ENCODE measurements at regions not wholly inside any gene's neighbourhood (a gene's known extent, or its start where the extent isn't known, plus 50 kb on each side); places are given as distances from the start of the nearest gene placed in this dataset.

- TF ChIP-seq POLR2A (IDR thresholded peaks at IDR 0.05; ENCODE audit: low read depth, low read length): no peak
- peak; percentile 33 for DNase-seq (ENCODE audit: insufficient read length, low spot score)
- peak; percentile 99 for FAIRE-seq
Observed at GRCh38 chr9:4366591-4367330, 66.9 kb upstream of the GLIS3 start.

DNA sequence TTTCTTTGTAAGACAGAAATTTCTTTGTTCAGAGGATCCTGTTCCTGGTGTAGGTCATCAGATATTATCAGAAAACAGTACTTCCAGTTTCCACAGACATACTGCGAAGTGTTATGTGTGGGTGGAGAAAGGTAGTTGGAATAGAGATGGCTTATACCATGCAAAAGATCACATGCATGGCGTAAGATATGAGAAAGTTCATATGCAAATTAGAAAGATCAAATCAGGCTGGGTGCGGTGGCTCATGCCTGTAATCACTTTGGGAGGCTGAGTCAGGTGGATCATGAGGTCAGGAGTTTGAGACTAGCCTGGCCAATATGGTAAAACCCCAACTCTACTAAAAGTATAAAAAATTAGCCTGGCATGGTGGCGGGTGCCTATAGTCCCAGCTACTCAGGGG lies 65.2 kb upstream of the GLIS3 start:
- FAIRE-seq (no peak), DNase-seq (ENCODE audit: insufficient read length, low spot score) (no peak)
- TF ChIP-seq POLR2A (IDR thresholded peaks at IDR 0.05; ENCODE audit: low read depth, low read length): no peak

DNA sequence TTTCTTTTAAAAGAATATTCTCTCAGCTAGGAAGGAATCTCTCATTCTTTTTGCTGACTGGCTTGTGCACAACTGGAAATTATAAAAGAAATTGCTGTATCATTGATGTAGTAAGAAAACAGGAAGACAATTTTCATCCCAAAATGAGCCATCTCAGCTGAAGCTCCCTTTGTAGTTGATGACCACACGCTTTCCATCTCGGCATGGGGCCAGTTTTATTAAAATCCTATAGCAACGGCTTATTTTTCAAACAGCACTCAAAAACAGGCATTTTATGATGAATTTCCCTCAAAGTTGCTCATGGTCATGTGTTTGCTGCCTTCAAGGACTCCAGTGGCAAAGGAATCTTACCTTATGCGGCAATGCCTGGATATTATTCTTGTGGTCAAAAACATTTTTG lies 62.4 kb upstream of the GLIS3 start:
- no peak for TF ChIP-seq POLR2A (IDR thresholded peaks at IDR 0.05; ENCODE audit: low read depth, low read length)
- DNase-seq (ENCODE audit: insufficient read length, low spot score) (no peak), FAIRE-seq (no peak)

GRCh38 chr9:4359016-4359415 lies 59.1 kb upstream of the GLIS3 start:
- no peak for FAIRE-seq
- no peak for TF ChIP-seq POLR2A (IDR thresholded peaks at IDR 0.05; ENCODE audit: low read depth, low read length)
- no peak for DNase-seq (ENCODE audit: insufficient read length, low spot score)

DNA sequence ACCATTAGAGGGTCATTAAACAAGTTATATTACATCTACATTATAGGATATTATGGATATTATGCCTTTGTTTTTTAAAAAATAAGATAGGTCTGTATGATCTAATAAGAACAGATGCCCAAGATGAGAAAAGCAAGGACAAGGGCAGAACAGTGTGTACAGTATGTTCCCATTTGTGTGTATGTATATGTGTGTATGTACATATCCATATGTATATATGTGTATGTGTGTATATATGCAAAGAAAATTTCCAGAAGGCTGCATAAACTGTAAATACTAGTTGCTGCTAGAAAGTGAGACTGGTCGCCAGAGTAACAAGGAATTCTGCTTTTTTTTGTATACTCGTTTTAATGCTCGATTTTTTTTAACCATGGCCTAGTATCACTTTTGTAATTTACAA lies 58.1 kb upstream of the GLIS3 start:
- DNase-seq (ENCODE audit: insufficient read length, low spot score) (no peak), FAIRE-seq (no peak)
- no peak for TF ChIP-seq POLR2A (IDR thresholded peaks at IDR 0.05; ENCODE audit: low read depth, low read length)

- FAIRE-seq (no peak), DNase-seq (ENCODE audit: insufficient read length, low spot score) (no peak)
- TF ChIP-seq POLR2A (IDR thresholded peaks at IDR 0.05; ENCODE audit: low read depth, low read length): no peak
Observed at GRCh38 chr9:4356306-4356705, 56.4 kb upstream of the GLIS3 start.

DNA sequence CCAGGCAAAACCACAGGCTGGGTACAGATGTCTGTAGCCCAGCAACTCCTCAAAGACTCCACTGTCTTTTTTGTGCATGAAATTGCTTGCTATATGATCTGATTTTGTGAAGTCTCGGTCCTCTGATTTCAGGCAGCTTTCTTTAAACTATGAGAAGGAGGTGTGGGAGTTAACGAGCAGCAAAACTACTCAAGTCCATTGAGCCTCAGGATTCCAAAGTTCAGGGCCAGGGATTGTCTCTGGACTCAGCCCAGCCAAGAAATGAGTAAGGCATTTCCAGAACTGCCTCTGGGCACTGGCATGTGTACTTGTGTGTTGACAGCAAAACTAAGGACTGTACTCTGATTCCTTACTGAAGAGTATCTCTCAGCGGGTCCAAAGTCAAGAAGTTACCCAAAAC lies 53.4 kb upstream of the GLIS3 start:
- no peak for TF ChIP-seq POLR2A (IDR thresholded peaks at IDR 0.05; ENCODE audit: low read depth, low read length)

DNA sequence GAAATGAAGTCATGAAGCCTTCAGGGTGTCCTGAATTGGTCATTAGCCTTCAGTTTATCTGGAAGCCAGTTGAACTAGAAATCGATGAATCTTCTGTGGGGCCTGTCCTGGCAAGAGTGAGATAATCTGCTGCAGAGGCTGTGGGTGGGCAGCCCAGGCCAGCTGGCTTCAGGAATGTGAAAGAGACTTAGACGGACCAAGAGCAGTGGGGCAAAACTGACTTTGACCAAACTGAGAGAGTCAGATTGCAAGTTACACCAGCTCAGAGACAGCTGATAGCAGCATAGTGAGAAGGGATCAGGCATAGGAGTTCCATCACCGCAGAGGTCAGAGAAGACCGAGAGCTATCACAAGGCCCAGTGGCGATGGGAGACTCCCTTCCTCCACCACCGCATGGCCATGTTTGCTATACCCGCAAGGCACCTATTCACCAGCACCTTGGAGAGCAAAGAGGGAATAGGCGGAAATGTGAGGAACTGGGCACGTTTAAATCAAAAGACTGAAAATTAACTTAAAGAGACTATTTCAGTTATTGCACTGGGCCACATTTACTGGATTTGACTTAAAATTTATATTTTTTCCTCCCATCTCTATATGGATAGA lies 50.0 kb upstream of the GLIS3 start:
- no peak for FAIRE-seq
- DNase-seq (ENCODE audit: insufficient read length, low spot score): no peak
- TF ChIP-seq POLR2A (IDR thresholded peaks at IDR 0.05; ENCODE audit: low read depth, low read length): no peak

More for the DNA sequence above, 53.4 kb upstream of the GLIS3 start:
- DNase-seq (ENCODE audit: insufficient read length, low spot score) (no peak), FAIRE-seq (no peak)
